Fibroblast of skin of left biceps (primary cell): ENCODE measurements at regions not wholly inside any gene's neighbourhood (a gene's known extent, or its start where the extent isn't known, plus 50 kb on each side); places are given as distances from the start of the nearest gene placed in this dataset.
A peak's percentile ranks its signal among the peaks of the same experiment; 100 is the strongest.

Experiments
- DNase-seq, 2 experiments: peaks; one replicate each; pipeline ENCODE4 v3.0.0-alpha.2; 2013; ENCODE audit warnings: low read depth in 2 of 2

- no peak for DNase-seq
These were observed 97.8 kb downstream of the ZNF674 start for GRCh38 chrX:46447384-46447783.

DNA sequence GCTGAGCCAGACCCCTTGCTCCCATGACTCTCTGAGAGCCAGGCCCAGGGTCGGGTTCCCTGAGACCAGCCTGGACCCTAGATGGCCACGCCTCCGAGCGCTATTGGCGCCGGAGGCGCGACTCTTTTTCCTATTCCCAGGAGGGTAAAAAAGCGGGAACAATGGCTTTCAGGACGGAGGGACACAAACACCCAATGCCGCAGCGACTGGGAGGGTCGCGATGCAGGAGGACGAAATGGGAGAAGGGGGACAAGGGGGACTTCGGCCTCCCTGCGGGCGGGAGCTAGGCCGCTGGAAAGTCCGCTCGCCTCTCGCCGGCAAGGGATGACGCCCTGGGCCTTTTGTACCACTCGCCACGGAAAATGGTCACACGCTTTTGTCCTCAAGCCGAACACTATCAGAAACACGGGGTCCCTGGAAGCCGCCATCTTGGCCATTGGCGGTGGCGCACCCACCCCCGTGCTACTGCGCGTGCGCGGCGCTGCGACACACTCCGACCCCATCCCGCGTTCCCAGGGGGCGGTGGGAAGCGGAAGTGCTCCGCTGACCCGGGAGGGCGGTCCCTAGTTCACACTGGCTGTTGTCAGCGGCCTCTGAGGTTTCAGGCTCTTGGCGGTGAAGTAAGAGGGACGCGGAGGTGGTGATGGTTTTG lies 98.4 kb downstream of the ZNF674 start:
- peak; percentile 25 to 35 for DNase-seq

DNA sequence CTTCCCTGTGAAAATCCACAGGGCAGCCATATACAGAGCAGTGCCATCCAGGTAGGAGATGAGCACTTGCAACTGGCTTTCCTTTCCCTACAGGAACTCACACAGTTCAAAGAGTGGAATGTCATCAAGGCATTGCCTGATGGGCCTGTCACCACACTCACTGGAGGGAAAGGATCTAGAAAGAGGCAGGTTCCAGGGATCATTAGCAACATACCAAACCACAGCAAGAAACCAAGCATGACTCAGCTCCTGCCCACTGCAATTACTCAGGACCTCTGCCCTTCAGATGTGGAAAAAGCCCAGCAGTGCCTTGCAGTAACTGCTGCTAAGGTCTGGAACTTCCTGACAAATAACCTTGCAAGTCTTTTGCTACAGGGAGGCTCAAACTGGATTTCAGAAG lies 101.2 kb downstream of the ZNF674 start:
- peak; percentile 7 to 8 for DNase-seq

GRCh38 chrX:46436744-46437143 lies 108.5 kb downstream of the ZNF674 start:
- DNase-seq, result no peak

- no peak for DNase-seq
These were observed 111.3 kb downstream of the ZNF674 start for GRCh38 chrX:46433892-46434291.

GRCh38 chrX:46408553-46409407 lies 136.4 kb downstream of the ZNF674 start:
- DNase-seq, result peak; percentile 14 to 23

DNA sequence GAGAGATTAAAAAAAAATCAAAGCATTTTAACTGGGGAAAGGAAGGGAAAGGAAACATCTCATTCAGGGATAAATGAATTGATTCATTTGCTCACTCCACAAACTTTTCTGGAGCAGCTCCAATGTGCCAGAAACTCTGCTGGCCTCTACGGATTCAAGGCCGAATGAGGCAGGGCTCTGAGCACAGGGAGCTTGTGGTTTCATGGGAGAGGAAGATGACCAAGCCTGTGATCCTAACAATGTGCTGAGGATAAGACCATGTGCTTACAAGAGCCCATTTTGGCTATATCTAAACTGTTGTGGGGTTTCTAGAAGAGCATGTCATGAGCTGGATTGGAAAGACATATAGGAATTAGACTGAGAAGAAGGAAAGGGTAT lies 137.5 kb downstream of the ZNF674 start:
- no peak for DNase-seq

DNA sequence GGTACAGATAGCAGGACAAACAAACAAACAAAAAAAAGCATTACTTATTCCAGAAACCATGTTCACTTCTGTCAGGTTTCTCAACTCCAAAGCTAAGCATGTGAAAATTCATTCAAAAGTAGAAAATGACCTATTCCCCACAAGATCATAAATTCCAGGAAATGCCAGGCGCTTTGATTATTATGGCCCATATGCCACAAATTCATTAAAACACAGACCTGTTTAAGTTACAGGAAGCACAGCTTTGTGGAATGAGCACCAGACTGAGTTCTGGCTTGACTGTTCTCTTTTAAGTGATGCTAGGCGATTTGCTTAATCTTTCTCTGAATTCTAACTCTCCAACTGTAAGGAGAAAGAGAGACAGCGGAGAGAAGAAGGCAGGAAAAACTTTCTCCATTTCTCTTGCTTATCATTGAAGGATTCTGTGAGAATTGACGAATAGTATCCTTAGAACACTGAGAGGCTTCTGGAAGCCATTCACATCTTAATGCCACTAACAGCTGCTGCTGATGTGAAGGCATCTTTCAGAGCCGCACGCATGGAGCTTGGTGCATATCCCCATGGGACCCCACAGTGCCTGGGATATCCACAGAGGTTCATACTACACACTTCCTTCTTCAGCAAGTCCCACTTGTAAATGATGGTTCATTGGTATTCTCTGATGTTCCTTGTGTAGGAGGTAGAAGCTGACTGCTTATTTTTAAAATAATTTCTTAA lies 138.0 kb downstream of the ZNF674 start:
- DNase-seq, result no peak

DNA sequence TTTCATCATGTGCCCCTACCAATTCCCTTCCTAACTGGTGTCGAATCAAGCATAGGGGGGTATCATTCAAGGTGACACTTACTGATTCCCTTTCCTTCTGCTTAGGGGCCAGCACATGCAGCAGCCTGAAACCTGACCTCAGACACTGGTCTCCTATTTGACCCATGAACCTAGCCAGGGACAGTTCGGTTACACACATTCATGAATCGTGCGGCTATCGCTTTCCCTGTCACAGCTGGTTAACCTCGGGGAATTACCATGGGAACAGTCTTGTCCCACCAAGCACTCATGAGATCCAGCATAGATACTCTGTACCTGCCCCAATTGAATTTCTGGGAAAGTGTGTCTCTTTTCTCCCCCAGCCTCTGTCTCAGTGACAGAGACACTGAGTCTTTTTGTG lies 140.4 kb downstream of the ZNF674 start:
- no peak for DNase-seq

DNA sequence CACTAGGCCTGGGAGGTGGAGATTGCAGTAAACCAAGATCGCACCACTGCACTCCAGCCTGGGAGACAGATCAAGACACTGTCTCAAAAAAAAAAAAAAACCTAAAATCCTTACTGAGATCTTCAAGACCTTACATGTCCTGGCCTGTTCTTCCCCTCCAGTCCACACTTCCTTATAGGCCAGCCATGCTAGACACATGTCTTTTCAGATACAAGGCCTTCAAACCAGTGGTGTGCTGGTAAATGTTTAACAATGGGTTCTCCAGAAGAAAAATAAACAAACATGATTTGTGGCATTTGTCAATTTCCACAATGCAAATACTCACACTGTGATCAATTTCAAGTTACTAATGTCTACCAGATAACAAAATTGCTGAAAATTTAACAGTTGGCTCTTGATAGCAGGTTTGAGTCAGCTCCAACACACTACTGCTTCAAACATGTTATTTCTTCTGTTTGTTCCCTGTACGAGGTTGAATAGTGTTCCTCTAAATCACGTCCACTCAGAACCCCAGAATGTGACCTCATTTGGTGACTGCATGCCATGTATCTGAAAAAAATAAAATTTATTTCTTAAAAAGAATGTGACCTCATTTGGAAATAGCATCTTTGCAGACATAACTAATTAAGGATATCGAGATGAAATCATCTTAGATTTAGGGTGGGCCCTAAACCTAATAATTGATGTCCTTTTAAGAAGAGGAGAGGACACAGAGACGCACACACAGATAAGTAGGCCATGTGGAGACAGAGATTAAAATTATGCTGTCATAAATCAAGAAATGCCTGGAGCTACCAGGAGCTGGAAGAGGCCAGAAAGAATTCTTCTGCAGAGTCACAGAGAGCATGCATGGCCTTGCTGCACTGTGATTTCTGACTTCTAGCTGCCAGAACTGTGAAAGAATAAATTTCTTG lies 144.4 kb downstream of the ZNF674 start:
- no peak for DNase-seq

GRCh38 chrX:46398874-46399273 lies 146.3 kb downstream of the ZNF674 start:
- no peak for DNase-seq

DNA sequence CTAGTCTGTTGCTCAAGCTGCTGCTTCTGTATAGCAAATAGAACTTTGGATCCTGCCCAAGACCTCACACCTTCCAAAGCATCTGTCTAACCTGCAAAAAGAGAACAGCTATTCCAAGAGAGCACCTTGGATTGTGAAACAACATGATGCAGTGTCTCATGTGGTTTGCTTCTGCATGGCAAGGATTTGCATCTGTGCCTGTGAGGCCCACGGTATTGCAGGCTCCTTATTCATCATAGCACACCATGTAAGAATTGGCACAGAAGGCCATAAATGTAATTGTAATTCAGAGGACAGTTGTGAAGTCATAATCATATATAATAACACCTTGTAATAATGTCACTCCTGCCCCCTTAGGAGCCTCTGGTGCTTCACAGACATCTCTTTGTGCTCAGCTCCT lies 147.1 kb downstream of the ZNF674 start:
- no peak for DNase-seq

- no peak for DNase-seq
These were observed 158.7 kb downstream of the ZNF674 start for GRCh38 chrX:46386511-46386910.

- no peak for DNase-seq
These were observed 162.2 kb downstream of the ZNF674 start for GRCh38 chrX:46383006-46383405.

DNA sequence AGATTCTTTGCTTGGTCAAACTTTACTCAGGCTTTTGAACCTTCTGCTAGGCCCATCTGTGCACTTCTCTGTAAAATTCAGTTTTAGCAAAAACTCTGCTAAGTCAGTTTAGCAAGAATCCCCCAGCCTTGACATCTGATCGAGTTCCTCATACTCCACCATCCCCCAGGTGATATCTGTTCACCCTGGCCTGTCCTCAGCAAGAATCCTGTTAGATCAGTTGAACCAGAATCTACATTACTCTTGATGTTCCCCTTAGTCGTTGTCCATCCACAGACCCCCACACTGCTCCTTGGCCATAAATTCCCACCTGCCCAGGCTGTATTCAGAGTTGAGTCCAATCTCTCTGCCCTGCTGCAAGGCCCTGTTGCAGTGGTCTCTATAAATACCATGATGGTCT lies 162.6 kb downstream of the ZNF674 start:
- DNase-seq, result no peak

DNA sequence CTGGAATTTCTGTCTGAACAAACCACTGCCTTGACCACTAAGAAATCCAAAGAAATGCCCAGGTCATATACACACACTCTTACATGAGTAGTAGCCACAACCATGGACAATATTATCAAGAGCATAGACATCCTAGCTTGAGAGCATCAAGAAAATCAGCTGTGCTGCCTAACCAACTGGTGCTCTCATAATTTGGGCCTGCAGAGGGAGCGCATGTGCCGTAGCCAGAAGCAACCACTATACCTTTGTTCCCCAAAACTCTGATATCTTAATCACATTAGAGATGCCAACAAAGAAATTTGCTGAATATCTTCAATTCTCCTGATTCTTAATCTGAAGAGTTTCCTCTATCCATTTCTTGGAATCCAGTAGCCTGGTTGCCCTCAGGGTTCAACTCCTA lies 163.6 kb downstream of the ZNF674 start:
- no peak for DNase-seq

DNA sequence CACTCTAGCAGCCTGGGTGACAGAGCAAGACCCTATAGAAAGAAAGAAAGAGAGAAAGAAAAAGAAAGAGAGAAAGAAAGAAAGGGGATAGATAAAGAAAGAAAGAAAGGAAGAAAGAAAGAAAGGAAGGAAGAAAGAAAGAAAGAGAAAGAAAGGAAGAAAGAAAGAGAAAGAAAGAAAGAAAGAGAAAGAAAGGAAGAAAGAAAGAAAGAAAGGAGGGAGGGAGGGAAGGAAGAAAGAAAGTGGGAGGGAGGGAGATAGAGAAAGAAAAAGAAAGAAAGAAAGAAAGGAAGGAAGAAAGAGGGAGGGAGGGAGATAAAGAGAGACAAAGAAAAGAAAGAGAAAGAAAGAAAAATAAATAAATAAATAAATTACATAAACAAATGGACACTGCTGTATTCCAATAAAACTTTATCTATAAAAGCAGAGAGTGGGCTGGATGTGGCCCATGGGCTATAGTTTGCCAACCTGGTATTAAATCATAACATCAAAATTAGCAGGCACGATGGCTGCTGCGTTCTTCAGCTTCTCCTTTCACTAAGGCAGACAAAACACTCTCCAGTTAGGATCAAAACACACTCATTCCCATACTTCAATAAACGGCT lies 165.0 kb downstream of the ZNF674 start:
- DNase-seq, result no peak

DNA sequence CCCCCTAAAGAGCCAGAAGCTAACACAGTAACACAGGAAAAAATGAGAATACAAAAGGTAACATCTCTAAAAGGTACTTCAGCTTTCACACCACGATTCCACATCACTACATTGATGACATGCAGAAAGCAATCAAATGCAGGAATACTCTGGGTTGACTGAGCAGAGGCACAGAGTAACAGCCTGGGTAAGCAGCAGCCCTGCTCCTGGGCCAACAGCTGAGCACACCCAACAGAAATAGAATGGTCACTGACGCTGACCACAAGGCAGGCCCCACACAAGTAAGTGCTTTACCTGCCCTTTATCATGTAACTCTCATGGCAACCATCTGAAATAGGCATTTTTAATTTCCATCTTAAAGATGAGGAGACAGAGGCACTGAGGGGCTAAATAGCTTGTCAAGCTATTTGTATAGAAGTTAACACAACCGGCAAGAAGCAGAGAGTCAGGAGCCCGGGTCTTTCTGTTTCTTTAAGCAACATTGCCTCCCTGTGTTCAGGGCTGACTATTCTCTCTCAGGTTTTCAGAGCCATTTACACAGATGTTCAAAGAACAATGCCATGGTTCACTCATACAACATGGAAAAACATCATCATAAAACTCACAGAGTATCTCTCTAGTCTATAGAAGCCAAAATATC lies 168.9 kb downstream of the ZNF674 start:
- DNase-seq, result peak; percentile 29 to 39

DNA sequence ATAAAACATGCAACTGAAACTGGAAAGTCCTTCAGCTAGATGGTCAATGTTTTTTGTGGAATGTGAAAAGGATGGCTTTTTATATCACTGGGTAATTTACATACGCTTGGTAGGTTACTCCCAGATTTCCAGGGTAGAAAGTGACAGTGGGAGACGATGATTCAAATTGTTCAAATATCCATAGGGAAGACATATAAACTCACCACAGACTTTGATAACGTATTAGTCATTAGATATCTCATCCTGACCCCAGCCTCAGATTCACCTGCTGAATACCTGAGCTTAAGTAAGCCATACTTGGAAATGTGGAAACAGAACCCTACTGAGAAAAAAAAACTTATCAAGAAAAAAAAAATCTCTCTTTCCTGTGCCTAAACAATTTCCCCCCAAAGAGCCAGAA lies 169.4 kb downstream of the ZNF674 start:
- no peak for DNase-seq

- no peak for DNase-seq
These were observed 170.8 kb downstream of the ZNF674 start for GRCh38 chrX:46374371-46374770.

GRCh38 chrX:46367491-46367890 lies 177.7 kb downstream of the ZNF674 start:
- no peak for DNase-seq
